OCI-LY1 (cell line): ENCODE measurements at regions not wholly inside any gene's neighbourhood (a gene's known extent, or its start where the extent isn't known, plus 50 kb on each side); places are given as distances from the start of the nearest gene placed in this dataset.

Experiments used
- CTCF ChIP-seq: fragments of 200-600 bp; sonication (generic), shearing (Covaris generic); IDR thresholded peaks from 2 replicates; pipeline ENCODE4 v1.5.1; 2017; ENCODE audit warnings: mild to moderate bottlenecking, antibody characterized with exemption, low read length, moderate library complexity, mixed read lengths
- EZH2 ChIP-seq: fragments of 200-600 bp; sonication (generic), shearing (Covaris generic); IDR thresholded peaks from 2 replicates; pipeline ENCODE4 v1.8.0; 2017; ENCODE audit warnings: borderline replicate concordance, mixed run types, mild to moderate bottlenecking, antibody characterized with exemption, low read length, moderate library complexity, mixed read lengths

DNA sequence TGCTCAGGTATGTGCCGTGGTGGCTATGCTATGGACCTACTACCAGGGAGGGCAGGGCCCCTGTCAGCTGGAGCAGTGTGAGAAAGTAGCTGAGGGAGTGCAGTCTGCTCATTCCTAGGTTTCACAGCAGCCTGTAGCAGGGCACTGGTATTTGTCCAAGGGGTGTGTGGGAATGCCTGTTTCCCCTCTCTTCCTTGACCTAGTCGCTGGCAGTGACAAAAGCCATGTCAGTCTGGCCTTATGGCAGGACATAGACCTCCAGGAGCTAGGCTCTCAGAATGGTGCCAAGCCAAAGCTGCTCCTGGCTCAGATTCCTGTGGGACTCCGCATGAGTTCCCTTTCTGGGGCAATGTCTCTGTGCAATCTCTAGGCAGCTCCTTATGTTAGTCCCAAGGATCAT, 253.9 kb upstream of the TYRP1 start:
- no peak for TF ChIP-seq CTCF
- no peak for TF ChIP-seq EZH2
